ENCODE measurements at regions not wholly inside any gene's neighbourhood (a gene's known extent, or its start where the extent isn't known, plus 50 kb on each side); places are given as distances from the start of the nearest gene placed in this dataset.

DNA sequence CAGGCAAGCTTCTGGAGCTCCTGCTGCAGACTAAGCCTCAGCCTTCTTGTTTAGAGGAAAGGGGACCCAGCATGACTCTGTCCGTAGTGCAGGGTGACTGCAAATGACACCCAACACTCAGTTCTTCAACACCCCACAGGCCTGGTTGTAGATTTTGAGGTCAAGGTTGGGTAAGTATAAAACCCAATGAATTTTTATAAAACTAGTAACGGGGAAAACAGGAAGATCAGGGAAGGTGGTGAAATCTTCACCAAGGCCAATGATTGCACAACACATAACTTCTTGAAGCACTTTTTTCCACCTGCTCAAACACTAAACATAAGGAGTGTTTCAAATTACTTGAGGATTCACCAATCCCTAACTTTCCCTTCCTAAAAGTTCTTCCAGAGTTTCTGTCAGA is 89.4 kb upstream of the JAK1 start:
- Histone ChIP-seq H3K79me2 (ENCODE audit: control insufficient read depth, insufficient read depth, low read length) (no peaks in the 10 kb centered on the region), H3K27ac (ENCODE audit: control insufficient read depth, insufficient read depth) (no peak overlapping the region), H3K27me3 (replicated peaks in 1 of 2; ENCODE audit: control insufficient read depth in 2 of 2, insufficient read depth in 2 of 2, low read length in 1 of 2) (no peaks in the 10 kb centered on the region; a peak in 1 of 4 replicates), H3K4me1 (ENCODE audit: control insufficient read depth, insufficient read depth, low read length) (no peaks in the 10 kb centered on the region), H2AFZ (ENCODE audit: control insufficient read depth, low read depth, low read length) (no peak overlapping the region), H3K9me3 (replicated peaks; ENCODE audit: control insufficient read depth, insufficient read depth, low read length) (no peaks in the 10 kb centered on the region), H3K9ac (ENCODE audit: control insufficient read depth, insufficient read depth, low read length) (no peak overlapping the region), H4K20me1 (ENCODE audit: control insufficient read depth, insufficient read depth) (no peaks in the 10 kb centered on the region), H3K4me2 (ENCODE audit: control insufficient read depth, insufficient read depth) (no peak overlapping the region), H3K36me3 (ENCODE audit: control insufficient read depth in 2 of 2, insufficient read depth in 2 of 2, low read length in 1 of 2) (no peaks in the 10 kb centered on the region), H3K4me3 (no peak overlapping the region)
- WGBS (ENCODE audit: insufficient coverage, insufficient replicate concordance, low lambda C conversion rate, missing lambda C conversion rate): 19% methylated on average over 2 of the region's 2 CpGs
- SMC1A ChIA-PET (ENCODE audit: uncharacterized antibody, unreplicated experiment): no interaction called here
- TF ChIP-seq, protein P1, sequence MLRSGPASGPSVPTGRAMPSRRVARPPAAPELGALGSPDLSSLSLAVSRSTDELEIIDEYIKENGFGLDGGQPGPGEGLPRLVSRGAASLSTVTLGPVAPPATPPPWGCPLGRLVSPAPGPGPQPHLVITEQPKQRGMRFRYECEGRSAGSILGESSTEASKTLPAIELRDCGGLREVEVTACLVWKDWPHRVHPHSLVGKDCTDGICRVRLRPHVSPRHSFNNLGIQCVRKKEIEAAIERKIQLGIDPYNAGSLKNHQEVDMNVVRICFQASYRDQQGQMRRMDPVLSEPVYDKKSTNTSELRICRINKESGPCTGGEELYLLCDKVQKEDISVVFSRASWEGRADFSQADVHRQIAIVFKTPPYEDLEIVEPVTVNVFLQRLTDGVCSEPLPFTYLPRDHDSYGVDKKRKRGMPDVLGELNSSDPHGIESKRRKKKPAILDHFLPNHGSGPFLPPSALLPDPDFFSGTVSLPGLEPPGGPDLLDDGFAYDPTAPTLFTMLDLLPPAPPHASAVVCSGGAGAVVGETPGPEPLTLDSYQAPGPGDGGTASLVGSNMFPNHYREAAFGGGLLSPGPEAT (IDR thresholded peaks at IDR 0.05; ENCODE audit: low read depth): no peak
- TF ChIP-seq SREBF1 (IDR thresholded peaks at IDR 0.05; ENCODE audit: low read length): no peak
- TF ChIP-seq, protein P2, sequence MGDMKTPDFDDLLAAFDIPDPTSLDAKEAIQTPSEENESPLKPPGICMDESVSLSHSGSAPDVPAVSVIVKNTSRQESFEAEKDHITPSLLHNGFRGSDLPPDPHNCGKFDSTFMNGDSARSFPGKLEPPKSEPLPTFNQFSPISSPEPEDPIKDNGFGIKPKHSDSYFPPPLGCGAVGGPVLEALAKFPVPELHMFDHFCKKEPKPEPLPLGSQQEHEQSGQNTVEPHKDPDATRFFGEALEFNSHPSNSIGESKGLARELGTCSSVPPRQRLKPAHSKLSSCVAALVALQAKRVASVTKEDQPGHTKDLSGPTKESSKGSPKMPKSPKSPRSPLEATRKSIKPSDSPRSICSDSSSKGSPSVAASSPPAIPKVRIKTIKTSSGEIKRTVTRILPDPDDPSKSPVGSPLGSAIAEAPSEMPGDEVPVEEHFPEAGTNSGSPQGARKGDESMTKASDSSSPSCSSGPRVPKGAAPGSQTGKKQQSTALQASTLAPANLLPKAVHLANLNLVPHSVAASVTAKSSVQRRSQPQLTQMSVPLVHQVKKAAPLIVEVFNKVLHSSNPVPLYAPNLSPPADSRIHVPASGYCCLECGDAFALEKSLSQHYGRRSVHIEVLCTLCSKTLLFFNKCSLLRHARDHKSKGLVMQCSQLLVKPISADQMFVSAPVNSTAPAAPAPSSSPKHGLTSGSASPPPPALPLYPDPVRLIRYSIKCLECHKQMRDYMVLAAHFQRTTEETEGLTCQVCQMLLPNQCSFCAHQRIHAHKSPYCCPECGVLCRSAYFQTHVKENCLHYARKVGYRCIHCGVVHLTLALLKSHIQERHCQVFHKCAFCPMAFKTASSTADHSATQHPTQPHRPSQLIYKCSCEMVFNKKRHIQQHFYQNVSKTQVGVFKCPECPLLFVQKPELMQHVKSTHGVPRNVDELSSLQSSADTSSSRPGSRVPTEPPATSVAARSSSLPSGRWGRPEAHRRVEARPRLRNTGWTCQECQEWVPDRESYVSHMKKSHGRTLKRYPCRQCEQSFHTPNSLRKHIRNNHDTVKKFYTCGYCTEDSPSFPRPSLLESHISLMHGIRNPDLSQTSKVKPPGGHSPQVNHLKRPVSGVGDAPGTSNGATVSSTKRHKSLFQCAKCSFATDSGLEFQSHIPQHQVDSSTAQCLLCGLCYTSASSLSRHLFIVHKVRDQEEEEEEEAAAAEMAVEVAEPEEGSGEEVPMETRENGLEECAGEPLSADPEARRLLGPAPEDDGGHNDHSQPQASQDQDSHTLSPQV (IDR thresholded peaks at IDR 0.05): no peak
- TF ChIP-seq, protein P3, sequence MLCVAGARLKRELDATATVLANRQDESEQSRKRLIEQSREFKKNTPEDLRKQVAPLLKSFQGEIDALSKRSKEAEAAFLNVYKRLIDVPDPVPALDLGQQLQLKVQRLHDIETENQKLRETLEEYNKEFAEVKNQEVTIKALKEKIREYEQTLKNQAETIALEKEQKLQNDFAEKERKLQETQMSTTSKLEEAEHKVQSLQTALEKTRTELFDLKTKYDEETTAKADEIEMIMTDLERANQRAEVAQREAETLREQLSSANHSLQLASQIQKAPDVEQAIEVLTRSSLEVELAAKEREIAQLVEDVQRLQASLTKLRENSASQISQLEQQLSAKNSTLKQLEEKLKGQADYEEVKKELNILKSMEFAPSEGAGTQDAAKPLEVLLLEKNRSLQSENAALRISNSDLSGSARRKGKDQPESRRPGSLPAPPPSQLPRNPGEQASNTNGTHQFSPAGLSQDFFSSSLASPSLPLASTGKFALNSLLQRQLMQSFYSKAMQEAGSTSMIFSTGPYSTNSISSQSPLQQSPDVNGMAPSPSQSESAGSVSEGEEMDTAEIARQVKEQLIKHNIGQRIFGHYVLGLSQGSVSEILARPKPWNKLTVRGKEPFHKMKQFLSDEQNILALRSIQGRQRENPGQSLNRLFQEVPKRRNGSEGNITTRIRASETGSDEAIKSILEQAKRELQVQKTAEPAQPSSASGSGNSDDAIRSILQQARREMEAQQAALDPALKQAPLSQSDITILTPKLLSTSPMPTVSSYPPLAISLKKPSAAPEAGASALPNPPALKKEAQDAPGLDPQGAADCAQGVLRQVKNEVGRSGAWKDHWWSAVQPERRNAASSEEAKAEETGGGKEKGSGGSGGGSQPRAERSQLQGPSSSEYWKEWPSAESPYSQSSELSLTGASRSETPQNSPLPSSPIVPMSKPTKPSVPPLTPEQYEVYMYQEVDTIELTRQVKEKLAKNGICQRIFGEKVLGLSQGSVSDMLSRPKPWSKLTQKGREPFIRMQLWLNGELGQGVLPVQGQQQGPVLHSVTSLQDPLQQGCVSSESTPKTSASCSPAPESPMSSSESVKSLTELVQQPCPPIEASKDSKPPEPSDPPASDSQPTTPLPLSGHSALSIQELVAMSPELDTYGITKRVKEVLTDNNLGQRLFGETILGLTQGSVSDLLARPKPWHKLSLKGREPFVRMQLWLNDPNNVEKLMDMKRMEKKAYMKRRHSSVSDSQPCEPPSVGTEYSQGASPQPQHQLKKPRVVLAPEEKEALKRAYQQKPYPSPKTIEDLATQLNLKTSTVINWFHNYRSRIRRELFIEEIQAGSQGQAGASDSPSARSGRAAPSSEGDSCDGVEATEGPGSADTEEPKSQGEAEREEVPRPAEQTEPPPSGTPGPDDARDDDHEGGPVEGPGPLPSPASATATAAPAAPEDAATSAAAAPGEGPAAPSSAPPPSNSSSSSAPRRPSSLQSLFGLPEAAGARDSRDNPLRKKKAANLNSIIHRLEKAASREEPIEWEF (IDR thresholded peaks at IDR 0.05; ENCODE audit: insufficient replicate concordance, low read depth, low read length): no peak
- TF ChIP-seq, protein P4, sequence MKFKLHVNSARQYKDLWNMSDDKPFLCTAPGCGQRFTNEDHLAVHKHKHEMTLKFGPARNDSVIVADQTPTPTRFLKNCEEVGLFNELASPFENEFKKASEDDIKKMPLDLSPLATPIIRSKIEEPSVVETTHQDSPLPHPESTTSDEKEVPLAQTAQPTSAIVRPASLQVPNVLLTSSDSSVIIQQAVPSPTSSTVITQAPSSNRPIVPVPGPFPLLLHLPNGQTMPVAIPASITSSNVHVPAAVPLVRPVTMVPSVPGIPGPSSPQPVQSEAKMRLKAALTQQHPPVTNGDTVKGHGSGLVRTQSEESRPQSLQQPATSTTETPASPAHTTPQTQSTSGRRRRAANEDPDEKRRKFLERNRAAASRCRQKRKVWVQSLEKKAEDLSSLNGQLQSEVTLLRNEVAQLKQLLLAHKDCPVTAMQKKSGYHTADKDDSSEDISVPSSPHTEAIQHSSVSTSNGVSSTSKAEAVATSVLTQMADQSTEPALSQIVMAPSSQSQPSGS (IDR thresholded peaks at IDR 0.05; ENCODE audit: low read length): no peak
- no peak for TF ChIP-seq RCOR1 (conservative IDR thresholded peaks at IDR 0.05; ENCODE audit: low read depth, low read length)
- no peak for TF ChIP-seq BMI1 (IDR thresholded peaks at IDR 0.05; ENCODE audit: borderline replicate concordance)
- no peak for TF ChIP-seq GATAD2B (conservative IDR thresholded peaks at IDR 0.05; ENCODE audit: low read depth)
- no peak for TF ChIP-seq IKZF2 (IDR thresholded peaks at IDR 0.05)
- BruUV-seq (replicated peaks): no TSS peak
- RAD21 ChIA-PET (ENCODE audit: unreplicated experiment): no interaction called here
- in situ Hi-C loops (cut with MboI) (loop anchor here (5.0 to 25.0 kb wide), 2 partner anchors 157 to 632 kb away; no protein-coding TSS in a partner anchor), intact Hi-C loops (cut with micrococcal nuclease; ENCODE audit: unreplicated experiment) (no loop called here)
- no peak for DNase-seq (ENCODE audit: low read depth, low spot score)
- CTCF ChIA-PET: no interaction called here
- ATAC-seq: no peak
- POLR2A ChIA-PET: no interaction called here
- FAIRE-seq: no peak
